ENCODE measurements at regions not wholly inside any gene's neighbourhood (a gene's known extent, or its start where the extent isn't known, plus 50 kb on each side); places are given as distances from the start of the nearest gene placed in this dataset.

DNA sequence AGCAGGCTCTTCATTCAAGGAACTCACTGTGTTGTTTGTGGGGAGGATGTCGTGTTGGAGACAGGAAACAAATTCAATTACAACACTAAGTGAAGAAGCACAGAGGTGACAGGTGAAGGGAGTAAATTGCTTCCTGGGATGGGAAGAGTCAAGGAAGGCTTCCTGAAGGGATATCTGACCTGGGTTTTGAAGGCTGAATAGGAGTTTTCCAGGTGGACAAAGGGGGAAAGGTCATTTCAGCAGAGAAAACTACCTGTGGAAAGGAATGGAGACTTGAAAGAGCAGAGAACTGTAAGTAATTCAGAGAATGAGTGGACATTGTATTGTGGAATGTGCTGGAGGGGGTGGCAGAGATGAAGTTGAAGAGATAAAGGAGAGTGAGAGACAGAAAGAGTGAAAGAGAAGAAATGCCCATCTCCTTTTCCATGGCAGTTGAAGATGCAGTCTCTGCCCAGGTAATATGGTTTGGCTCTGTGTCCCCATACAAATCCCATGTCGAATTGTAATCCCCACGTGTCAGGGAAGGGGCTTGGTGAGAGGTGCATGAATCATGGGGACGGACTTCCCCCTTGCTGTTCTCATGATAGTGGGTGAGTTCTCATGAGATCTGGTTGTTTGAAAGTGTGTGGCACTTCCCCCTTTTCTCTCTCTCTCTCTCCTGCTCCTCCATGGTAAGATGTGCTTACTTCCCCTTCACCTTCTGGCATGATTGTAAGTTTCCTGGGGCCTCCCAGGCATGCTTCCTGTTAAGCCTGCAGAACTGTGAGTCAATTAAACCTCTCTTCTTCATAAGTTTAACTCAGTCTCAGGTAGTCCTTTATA, 205.7 kb upstream of the BCOR start:
- intact Hi-C loops (cut with micrococcal nuclease; ENCODE audit: unreplicated experiment) = no loop called here
- peaks cover 20% of the 10 kb centered on the region for H3K27me3 Mint-ChIP-seq (ENCODE audit: unreplicated experiment)
- H3K36me3 Mint-ChIP-seq (ENCODE audit: insufficient read depth, unreplicated experiment) = no peaks in the 10 kb centered on the region
- no TSS peak for BruUV-seq (replicated peaks)
- H3K4me3 Mint-ChIP-seq (ENCODE audit: low read depth, unreplicated experiment) = no peak overlapping the region
- H3K4me1 Mint-ChIP-seq (ENCODE audit: low read depth, unreplicated experiment) = no peaks in the 10 kb centered on the region
- no peak overlapping the region for H3K27ac Mint-ChIP-seq (ENCODE audit: unreplicated experiment)
- no peak for TF ChIP-seq CTCF (IDR thresholded peaks at IDR 0.05; ENCODE audit: unreplicated experiment)
- DNase-seq = no peak
- no peaks in the 10 kb centered on the region for H3K9me3 Mint-ChIP-seq (ENCODE audit: low read depth, unreplicated experiment)
- CTCF ChIA-PET = no interaction called here

- intact Hi-C loops (cut with micrococcal nuclease; ENCODE audit: unreplicated experiment) = no loop called here
- H3K9me3 Mint-ChIP-seq (ENCODE audit: low read depth, unreplicated experiment) = no peaks in the 10 kb centered on the region
- no peak overlapping the region for H3K27ac Mint-ChIP-seq (ENCODE audit: unreplicated experiment)
- no peak for TF ChIP-seq CTCF (IDR thresholded peaks at IDR 0.05; ENCODE audit: unreplicated experiment)
- H3K4me3 Mint-ChIP-seq (ENCODE audit: low read depth, unreplicated experiment) = no peak overlapping the region
- no peak for DNase-seq
- H3K27me3 Mint-ChIP-seq (ENCODE audit: unreplicated experiment) = peaks cover 12% of the 10 kb centered on the region
- CTCF ChIA-PET = no interaction called here
- no TSS peak for BruUV-seq (replicated peaks)
- no peaks in the 10 kb centered on the region for H3K36me3 Mint-ChIP-seq (ENCODE audit: insufficient read depth, unreplicated experiment)
- no peaks in the 10 kb centered on the region for H3K4me1 Mint-ChIP-seq (ENCODE audit: low read depth, unreplicated experiment)
Observed at GRCh38 chrX:40300286-40300890, 202.6 kb upstream of the BCOR start.

DNA sequence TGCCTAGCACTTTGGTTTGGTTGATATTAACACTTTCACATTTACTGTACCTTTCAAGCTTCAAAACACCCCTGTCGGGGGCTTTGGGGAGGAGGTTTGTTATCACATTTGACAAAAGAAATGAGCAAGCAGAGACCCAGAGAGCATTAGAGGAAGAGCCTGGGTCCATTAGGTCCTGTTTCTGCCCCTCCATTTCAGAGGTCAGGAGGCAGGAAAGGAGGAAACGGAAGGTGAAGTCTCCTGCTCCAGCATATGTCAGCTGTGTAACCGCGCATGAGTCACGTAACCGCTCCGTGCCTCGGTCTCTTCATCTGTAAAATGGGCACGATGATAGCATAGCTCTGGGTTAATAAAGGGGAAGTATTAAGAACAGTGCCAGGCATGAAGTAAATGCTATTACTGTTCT, 201.9 kb upstream of the BCOR start:
- CTCF ChIA-PET = no interaction called here
- no peak for TF ChIP-seq CTCF (IDR thresholded peaks at IDR 0.05; ENCODE audit: unreplicated experiment)
- DNase-seq = no peak
- Mint-ChIP-seq H3K9me3 (ENCODE audit: low read depth, unreplicated experiment) (no peaks in the 10 kb centered on the region), H3K4me3 (ENCODE audit: low read depth, unreplicated experiment) (no peak overlapping the region), H3K4me1 (ENCODE audit: low read depth, unreplicated experiment) (no peaks in the 10 kb centered on the region), H3K27ac (ENCODE audit: unreplicated experiment) (no peak overlapping the region), H3K27me3 (ENCODE audit: unreplicated experiment) (peaks cover 12% of the 10 kb centered on the region), H3K36me3 (ENCODE audit: insufficient read depth, unreplicated experiment) (no peaks in the 10 kb centered on the region)
- no TSS peak for BruUV-seq (replicated peaks)
- intact Hi-C loops (cut with micrococcal nuclease; ENCODE audit: unreplicated experiment) = no loop called here

DNA sequence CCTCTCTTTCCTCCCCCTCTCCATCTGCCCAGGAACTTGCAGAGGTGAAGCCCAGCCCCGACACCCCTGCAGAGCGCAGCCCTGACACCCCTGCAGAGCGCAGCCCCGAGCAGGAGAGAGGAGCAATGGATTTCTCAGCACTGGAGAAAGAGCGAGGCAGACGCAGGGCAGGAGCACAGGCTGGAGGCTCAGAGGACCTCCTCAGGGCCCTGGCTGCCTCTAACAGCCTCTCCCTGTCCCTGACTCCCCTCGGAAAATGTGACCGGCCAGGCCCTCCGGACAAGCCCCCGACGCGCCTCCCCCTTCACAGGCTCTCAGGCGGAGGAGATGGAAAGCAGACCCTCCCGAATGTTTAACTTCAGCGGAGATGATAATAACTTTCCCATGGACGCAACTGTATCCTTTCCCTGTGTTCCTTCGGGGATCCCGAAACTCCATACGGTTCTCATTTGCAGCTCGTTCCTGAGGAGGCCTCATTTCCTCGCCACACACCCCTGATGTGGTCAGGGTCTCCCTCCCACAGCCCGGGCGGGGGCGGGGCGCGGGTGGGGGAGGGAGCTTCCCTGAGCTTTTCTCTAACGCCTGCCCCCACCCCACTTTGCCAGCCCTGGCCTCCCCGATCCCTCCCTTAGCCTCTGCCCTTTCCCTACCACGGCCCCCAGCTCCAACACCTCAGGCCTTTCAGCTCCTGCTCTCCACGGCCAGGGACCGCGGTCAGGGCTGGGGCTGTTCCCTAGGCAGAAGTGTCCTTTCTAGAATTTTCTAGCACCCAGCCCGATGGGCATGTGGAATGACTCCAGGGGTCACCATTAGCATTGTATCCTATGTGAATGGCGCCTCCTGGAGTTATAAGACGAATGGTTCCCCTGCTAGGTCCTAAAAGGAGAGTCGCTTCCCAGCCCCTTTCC, 201.1 kb upstream of the BCOR start:
- peaks cover 6% of the 10 kb centered on the region for H3K27me3 Mint-ChIP-seq (ENCODE audit: unreplicated experiment)
- H3K4me3 Mint-ChIP-seq (ENCODE audit: low read depth, unreplicated experiment) = no peak overlapping the region
- H3K36me3 Mint-ChIP-seq (ENCODE audit: insufficient read depth, unreplicated experiment) = no peaks in the 10 kb centered on the region
- H3K27ac Mint-ChIP-seq (ENCODE audit: unreplicated experiment) = no peak overlapping the region
- BruUV-seq (replicated peaks) = no TSS peak
- H3K4me1 Mint-ChIP-seq (ENCODE audit: low read depth, unreplicated experiment) = no peaks in the 10 kb centered on the region
- intact Hi-C loops (cut with micrococcal nuclease; ENCODE audit: unreplicated experiment) = no loop called here
- CTCF ChIA-PET = interaction anchor here (0.6 kb wide), 1 partner anchor 282 kb away, joined by 3 read pairs; the partner anchor contains the start of gene ATP6AP2
- no peak for DNase-seq
- no peak for TF ChIP-seq CTCF (IDR thresholded peaks at IDR 0.05; ENCODE audit: unreplicated experiment)
- H3K9me3 Mint-ChIP-seq (ENCODE audit: low read depth, unreplicated experiment) = no peaks in the 10 kb centered on the region
